ENCODE measurements at regions not wholly inside any gene's neighbourhood (a gene's known extent, or its start where the extent isn't known, plus 50 kb on each side); places are given as distances from the start of the nearest gene placed in this dataset.

GRCh38 chr13:73273745-73274144, 214.9 kb downstream of the KLF5 start:
- no peak for DNase-seq

- DNase-seq = no peak
Observed at GRCh38 chr13:73273276-73273675, 214.5 kb downstream of the KLF5 start.

GRCh38 chr13:73272831-73273230, 214.0 kb downstream of the KLF5 start:
- no peak for DNase-seq

- DNase-seq = no peak
Observed at GRCh38 chr13:73268306-73268705, 209.5 kb downstream of the KLF5 start.

GRCh38 chr13:73266640-73267180, 207.9 kb downstream of the KLF5 start:
- DNase-seq = no peak

- DNase-seq = no peak
Observed at GRCh38 chr13:73262862-73263627, 204.2 kb downstream of the KLF5 start.

- no peak for DNase-seq
Observed at GRCh38 chr13:73261739-73262216, 203.0 kb downstream of the KLF5 start.

- DNase-seq = no peak
Observed at GRCh38 chr13:73259061-73260017, 200.5 kb downstream of the KLF5 start.

GRCh38 chr13:73258406-73258805, 199.6 kb downstream of the KLF5 start:
- no peak for DNase-seq

- no peak for DNase-seq
Observed at GRCh38 chr13:73254827-73255226, 196.0 kb downstream of the KLF5 start.

- no peak for DNase-seq
Observed at GRCh38 chr13:73251626-73252265, 192.9 kb downstream of the KLF5 start.

GRCh38 chr13:73250061-73250460, 191.3 kb downstream of the KLF5 start:
- no peak for DNase-seq

GRCh38 chr13:73248711-73249580, 190.1 kb downstream of the KLF5 start:
- DNase-seq = no peak

GRCh38 chr13:73248154-73248553, 189.3 kb downstream of the KLF5 start:
- no peak for DNase-seq

- no peak for DNase-seq
Observed at GRCh38 chr13:73245246-73245645, 186.4 kb downstream of the KLF5 start.

GRCh38 chr13:73244467-73244866, 185.7 kb downstream of the KLF5 start:
- DNase-seq = no peak

GRCh38 chr13:73242515-73243015, 183.8 kb downstream of the KLF5 start:
- no peak for DNase-seq

GRCh38 chr13:73240193-73240592, 181.4 kb downstream of the KLF5 start:
- no peak for DNase-seq

- no peak for DNase-seq
Observed at GRCh38 chr13:73235385-73235784, 176.6 kb downstream of the KLF5 start.

- no peak for DNase-seq
Observed at GRCh38 chr13:73231471-73231870, 172.7 kb downstream of the KLF5 start.

GRCh38 chr13:73230716-73231115, 171.9 kb downstream of the KLF5 start:
- DNase-seq = peak; percentile 25

GRCh38 chr13:73228546-73228945, 169.7 kb downstream of the KLF5 start:
- peak; percentile 11 for DNase-seq

Data from CD4-positive, alpha-beta T cell treated with Interleukin-6 for 4 hours (primary cell).